ENCODE measurements at regions not wholly inside any gene's neighbourhood (a gene's known extent, or its start where the extent isn't known, plus 50 kb on each side); places are given as distances from the start of the nearest gene placed in this dataset.

- TF ChIP-seq POLR2A (IDR thresholded peaks at IDR 0.05) (no peak), CTCF (IDR thresholded peaks at IDR 0.05 in 4 of 5, conservative IDR thresholded peaks at IDR 0.05 in 1 of 5) (no peak)
Observed at GRCh38 chr11:50182486-50182885, 149.8 kb downstream of the OR4C45 start.

All from gastrocnemius medialis (tissue), 4 donors.